ENCODE measurements at regions not wholly inside any gene's neighbourhood (a gene's known extent, or its start where the extent isn't known, plus 50 kb on each side); places are given as distances from the start of the nearest gene placed in this dataset.
A peak's percentile ranks its signal among the peaks of the same experiment; 100 is the strongest.
"Not testable (repeated sequence)": the region's sequence is repeated elsewhere in the genome, so short reads cannot be mapped to it uniquely, and the experiment has no call there.

- H3K27me3 ChIP-seq, result no peaks in the 10 kb centered on the region
- intact Hi-C loops (cut with DNase I), result no loop called here
- no peak overlapping the region for H3K4me3 ChIP-seq
- H3K9me3 ChIP-seq, result no peaks in the 10 kb centered on the region
- H3K27ac ChIP-seq, result no peak overlapping the region
- H3K4me1 ChIP-seq, result peaks cover 3 to 16% of the 10 kb centered on the region in 2 donors
- TF ChIP-seq CTCF (IDR thresholded peaks at IDR 0.05), result no peak
- no peak for ATAC-seq
- no peaks in the 10 kb centered on the region for H3K36me3 ChIP-seq
- DNase-seq, result peak in 2 of 4 donors; percentile 51 to 59
Measured at GRCh38 chr11:86167499-86168164, 76.9 kb upstream of the EED start.

- H3K4me3 ChIP-seq; H3K27me3 ChIP-seq; H3K9me3 ChIP-seq; H3K27ac ChIP-seq; intact Hi-C loops (cut with DNase I); ATAC-seq; DNase-seq; H3K36me3 ChIP-seq: not testable (repeated sequence)
- H3K4me1 ChIP-seq, result peaks cover 9 to 29% of the 10 kb centered on the region in 2 donors
Measured at GRCh38 chr11:86166287-86166686, 78.3 kb upstream of the EED start.

- DNase-seq (no peak), ATAC-seq (no peak)
- peaks cover 9 to 30% of the 10 kb centered on the region in 2 donors for H3K4me1 ChIP-seq
- H3K27ac ChIP-seq, result no peak overlapping the region
- intact Hi-C loops (cut with DNase I), result no loop called here
- H3K4me3 ChIP-seq, result no peak overlapping the region
- no peaks in the 10 kb centered on the region for H3K36me3 ChIP-seq
- no peaks in the 10 kb centered on the region for H3K9me3 ChIP-seq
- no peak for TF ChIP-seq CTCF (IDR thresholded peaks at IDR 0.05)
- no peaks in the 10 kb centered on the region for H3K27me3 ChIP-seq
Measured at GRCh38 chr11:86164106-86164505, 80.4 kb upstream of the EED start.

- intact Hi-C loops (cut with DNase I); H3K27me3 ChIP-seq; DNase-seq; H3K9me3 ChIP-seq; H3K4me3 ChIP-seq; H3K36me3 ChIP-seq: not testable (repeated sequence)
- Histone ChIP-seq H3K4me1 (peaks cover 9 to 30% of the 10 kb centered on the region in 2 donors), H3K27ac (peak overlapping the region; percentile 41 to 82)
- ATAC-seq, result peak; percentile 67
Measured at GRCh38 chr11:86163221-86163876, 81.2 kb upstream of the EED start.

- Histone ChIP-seq H3K27ac (peak overlapping the region; percentile 41 to 82), H3K4me3 (no peak overlapping the region), H3K4me1 (peaks cover 9 to 30% of the 10 kb centered on the region in 2 donors), H3K36me3 (no peaks in the 10 kb centered on the region), H3K9me3 (no peaks in the 10 kb centered on the region), H3K27me3 (no peaks in the 10 kb centered on the region)
- peak in 1 of 4 donors; percentile 64 for DNase-seq
- intact Hi-C loops (cut with DNase I), result no loop called here
- ATAC-seq, result peak; percentile 79
- no peak for TF ChIP-seq CTCF (IDR thresholded peaks at IDR 0.05)
Measured at GRCh38 chr11:86162239-86162638, 82.3 kb upstream of the EED start.

GRCh38 chr11:86161837-86162236 lies 82.7 kb upstream of the EED start:
- Histone ChIP-seq H3K4me1 (peaks cover 9 to 30% of the 10 kb centered on the region in 2 donors), H3K4me3 (no peak overlapping the region), H3K27ac (peak overlapping the region; percentile 41 to 82), H3K36me3 (no peaks in the 10 kb centered on the region), H3K9me3 (no peaks in the 10 kb centered on the region), H3K27me3 (no peaks in the 10 kb centered on the region)
- peak; percentile 13 for ATAC-seq
- TF ChIP-seq CTCF (IDR thresholded peaks at IDR 0.05), result no peak
- no peak for DNase-seq
- intact Hi-C loops (cut with DNase I), result no loop called here
